Lower leg skin (tissue), 3 donors: ENCODE measurements at regions not wholly inside any gene's neighbourhood (a gene's known extent, or its start where the extent isn't known, plus 50 kb on each side); places are given as distances from the start of the nearest gene placed in this dataset.

Experiments used
- POLR2A ChIP-seq, 2 donors: fragments of 450-650 bp; IDR thresholded peaks; one replicate each; pipeline ENCODE4 v1.6.1; 2016 to 2017; ENCODE audit warnings: antibody characterized with exemption in 2 of 2, mild to moderate bottlenecking in 1 of 2, moderate library complexity in 1 of 2
- TF ChIP-seq, protein P1 (sequence below), 3 donors: fragments of 450-650 bp; IDR thresholded peaks; one replicate each; pipeline ENCODE4 v1.5.1; 2016; ENCODE audit warnings: antibody characterized with exemption in 3 of 3, mild to moderate bottlenecking in 3 of 3, moderate library complexity in 2 of 3

DNA sequence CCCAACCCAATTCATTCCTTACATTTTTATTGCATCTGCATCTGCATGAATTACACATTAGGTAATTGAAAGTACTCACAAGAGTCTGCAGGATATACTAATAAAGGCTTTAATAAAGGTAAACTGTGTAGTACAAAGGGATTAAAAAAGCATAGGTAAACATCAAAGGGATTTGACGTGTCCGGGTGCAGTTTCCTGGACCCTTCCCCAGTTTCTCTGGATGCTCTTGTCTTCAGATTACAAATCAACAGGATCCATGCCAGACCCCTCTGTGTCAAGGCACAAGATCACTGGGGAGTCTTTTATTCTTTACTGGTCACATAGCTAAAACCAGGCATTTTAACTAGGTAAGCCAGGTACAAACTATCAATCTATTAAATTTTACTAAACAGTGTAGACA, 177.2 kb upstream of the TYRP1 start:
- TF ChIP-seq, protein P1, sequence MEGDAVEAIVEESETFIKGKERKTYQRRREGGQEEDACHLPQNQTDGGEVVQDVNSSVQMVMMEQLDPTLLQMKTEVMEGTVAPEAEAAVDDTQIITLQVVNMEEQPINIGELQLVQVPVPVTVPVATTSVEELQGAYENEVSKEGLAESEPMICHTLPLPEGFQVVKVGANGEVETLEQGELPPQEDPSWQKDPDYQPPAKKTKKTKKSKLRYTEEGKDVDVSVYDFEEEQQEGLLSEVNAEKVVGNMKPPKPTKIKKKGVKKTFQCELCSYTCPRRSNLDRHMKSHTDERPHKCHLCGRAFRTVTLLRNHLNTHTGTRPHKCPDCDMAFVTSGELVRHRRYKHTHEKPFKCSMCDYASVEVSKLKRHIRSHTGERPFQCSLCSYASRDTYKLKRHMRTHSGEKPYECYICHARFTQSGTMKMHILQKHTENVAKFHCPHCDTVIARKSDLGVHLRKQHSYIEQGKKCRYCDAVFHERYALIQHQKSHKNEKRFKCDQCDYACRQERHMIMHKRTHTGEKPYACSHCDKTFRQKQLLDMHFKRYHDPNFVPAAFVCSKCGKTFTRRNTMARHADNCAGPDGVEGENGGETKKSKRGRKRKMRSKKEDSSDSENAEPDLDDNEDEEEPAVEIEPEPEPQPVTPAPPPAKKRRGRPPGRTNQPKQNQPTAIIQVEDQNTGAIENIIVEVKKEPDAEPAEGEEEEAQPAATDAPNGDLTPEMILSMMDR (IDR thresholded peaks at IDR 0.05), result no peak
- TF ChIP-seq POLR2A (IDR thresholded peaks at IDR 0.05), result no peak
